GM12864 (cell line): ENCODE measurements at regions not wholly inside any gene's neighbourhood (a gene's known extent, or its start where the extent isn't known, plus 50 kb on each side); places are given as distances from the start of the nearest gene placed in this dataset.

Source experiments
- DNase-seq: peaks from one replicate; pipeline ENCODE4 v3.0.0-alpha.2; 2011; ENCODE audit warnings: low read depth
- H3K4me3 ChIP-seq: 2 replicates; pipeline ENCODE4 v1.5.1; 2011; ENCODE audit warnings: mild to moderate bottlenecking, low read depth, low read length, control low read depth
- CTCF ChIP-seq: IDR thresholded peaks from 2 replicates; pipeline ENCODE4 v1.5.1; 2011; ENCODE audit warnings: low read depth, mild to moderate bottlenecking, moderate library complexity, low read length, control low read depth, inconsistent platforms; ENCODE audit errors: missing control alignments

DNA sequence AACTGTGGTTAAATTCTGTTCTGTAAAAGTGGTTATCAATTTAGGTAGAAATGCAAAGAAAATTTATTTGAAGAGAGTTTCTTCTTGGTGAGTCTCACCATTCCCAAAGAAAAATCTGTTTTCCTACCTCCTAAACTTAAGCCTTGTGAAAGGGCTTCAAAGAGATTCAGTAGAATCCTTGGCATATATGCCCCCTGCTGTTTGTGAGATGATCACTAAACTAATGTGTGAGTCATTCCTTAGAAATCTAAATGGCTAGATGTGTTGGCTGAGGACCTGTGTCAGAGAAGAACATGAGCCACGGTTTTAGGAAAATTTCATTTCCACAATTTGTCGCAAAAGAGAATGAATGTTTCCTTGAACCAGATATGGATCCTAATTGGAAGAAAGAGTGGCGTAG is 260.9 kb downstream of the SLC7A11 start:
- no peak for DNase-seq
- H3K4me3 ChIP-seq, result no peak overlapping the region
- no peak for TF ChIP-seq CTCF

GRCh38 chr4:137980641-137981040 is 261.5 kb downstream of the SLC7A11 start:
- TF ChIP-seq CTCF, result no peak
- DNase-seq, result no peak
- no peak overlapping the region for H3K4me3 ChIP-seq

GRCh38 chr4:137979938-137980337 is 262.2 kb downstream of the SLC7A11 start:
- TF ChIP-seq CTCF, result no peak
- no peak for DNase-seq

DNA sequence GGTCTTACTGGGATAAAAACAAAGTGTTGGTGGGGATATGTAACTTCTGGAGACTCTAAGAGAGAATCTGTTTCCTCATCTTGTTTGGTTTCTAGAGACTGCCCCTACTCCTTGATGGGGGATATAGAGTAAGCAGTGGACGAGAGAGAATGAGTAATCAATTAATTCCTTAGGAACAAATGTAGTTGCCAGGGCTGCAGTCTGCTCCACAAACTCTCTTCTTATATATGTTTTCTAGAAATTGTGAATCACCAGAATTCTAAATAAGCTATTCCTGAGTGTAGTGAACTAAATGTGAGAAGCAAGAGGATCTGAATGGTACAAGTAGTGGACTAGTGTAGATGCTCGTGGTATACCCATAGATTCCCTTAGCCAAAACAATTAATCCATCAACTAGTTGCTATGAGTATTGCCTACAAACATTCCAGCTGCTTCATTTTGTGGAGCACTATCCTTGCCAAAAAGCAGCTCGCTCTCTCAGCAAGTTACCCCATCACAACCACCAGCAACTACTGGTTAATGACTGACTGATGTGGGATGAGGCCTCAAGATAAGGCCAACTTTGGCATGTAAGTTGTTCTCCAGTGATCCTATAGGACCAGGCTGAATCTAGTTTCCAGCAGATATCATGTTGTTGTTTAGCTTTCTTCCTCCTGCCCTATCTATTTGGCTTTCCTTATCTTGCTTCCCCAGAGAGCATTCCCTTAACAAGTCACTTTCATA is 273.0 kb downstream of the SLC7A11 start:
- TF ChIP-seq CTCF, result no peak
- DNase-seq, result no peak
- H3K4me3 ChIP-seq, result no peak overlapping the region

More at GRCh38 chr4:137979938-137980337, 262.2 kb downstream of the SLC7A11 start:
- H3K4me3 ChIP-seq, result no peak overlapping the region

DNA sequence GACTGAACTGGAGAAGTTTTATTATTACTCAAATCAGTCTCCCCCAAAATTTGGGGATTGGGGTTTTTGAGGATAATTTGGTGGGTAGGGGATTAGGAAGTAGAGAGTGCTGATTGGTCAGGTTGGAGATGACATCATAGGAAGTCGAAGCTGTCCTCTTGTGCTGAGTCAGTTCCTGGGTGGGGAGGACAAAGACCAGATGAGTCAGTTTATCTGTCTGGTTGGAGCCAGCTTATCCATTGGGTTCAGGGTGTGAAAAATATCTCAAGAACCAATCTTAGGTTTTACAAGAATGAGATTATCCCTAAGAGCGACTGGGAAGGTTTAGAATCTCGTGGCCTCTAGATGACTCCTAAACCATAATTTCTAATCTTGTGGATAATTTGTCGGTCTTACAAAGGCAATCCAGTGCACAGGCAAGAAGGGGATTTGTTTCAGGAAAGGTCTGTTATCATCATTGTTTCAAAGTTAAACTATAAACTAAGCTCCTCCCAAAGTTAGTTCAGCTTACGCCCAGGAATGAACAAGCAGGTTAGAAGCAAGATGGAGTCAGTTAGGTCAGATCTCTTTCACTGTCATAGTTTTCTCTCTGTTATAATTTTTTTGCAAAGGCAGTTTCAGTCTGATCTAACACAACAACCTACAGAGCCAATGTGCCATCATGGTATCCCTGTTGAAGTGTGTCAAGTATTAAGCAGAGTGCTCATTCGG is 274.5 kb downstream of the SLC7A11 start:
- no peak for DNase-seq
- no peak overlapping the region for H3K4me3 ChIP-seq
- no peak for TF ChIP-seq CTCF

DNA sequence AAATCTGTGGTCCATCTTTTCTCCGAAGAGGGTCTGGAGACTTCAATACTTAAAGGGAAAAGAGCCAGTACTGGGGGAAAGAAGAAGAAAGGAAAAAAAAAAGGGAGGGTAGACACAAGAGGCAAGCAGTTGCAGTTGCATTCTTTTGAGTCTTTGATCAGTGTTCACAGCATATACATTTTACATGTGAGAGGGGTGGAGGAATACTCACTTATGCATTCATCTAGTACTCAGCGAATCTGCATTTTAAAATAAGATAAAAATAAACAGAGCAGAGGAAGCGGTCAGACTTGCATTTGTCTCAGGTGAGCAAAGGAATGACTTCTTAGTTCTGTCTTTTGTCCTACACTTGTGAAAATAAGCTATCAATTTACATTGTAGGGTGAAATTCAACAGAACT is 275.6 kb downstream of the SLC7A11 start:
- no peak overlapping the region for H3K4me3 ChIP-seq
- no peak for TF ChIP-seq CTCF
- DNase-seq, result no peak
